8988T (cell line): ENCODE measurements at regions not wholly inside any gene's neighbourhood (a gene's known extent, or its start where the extent isn't known, plus 50 kb on each side); places are given as distances from the start of the nearest gene placed in this dataset.

Experiments
- DNase-seq: peaks from one replicate; pipeline ENCODE4 v3.0.0; 2011

- DNase-seq, result no peak
Observed at GRCh38 chr20:51265361-51265760, 242.5 kb upstream of the KCNG1 start.

GRCh38 chr20:51262240-51262639 lies 239.3 kb upstream of the KCNG1 start:
- no peak for DNase-seq

- no peak for DNase-seq
Observed at GRCh38 chr20:51259455-51259854, 236.5 kb upstream of the KCNG1 start.

- no peak for DNase-seq
Observed at GRCh38 chr20:51258582-51259165, 235.8 kb upstream of the KCNG1 start.

- no peak for DNase-seq
Observed at GRCh38 chr20:51255417-51255816, 232.5 kb upstream of the KCNG1 start.

GRCh38 chr20:51253280-51253679 lies 230.4 kb upstream of the KCNG1 start:
- no peak for DNase-seq

GRCh38 chr20:51249781-51250180 lies 226.9 kb upstream of the KCNG1 start:
- no peak for DNase-seq

GRCh38 chr20:51249215-51249614 lies 226.3 kb upstream of the KCNG1 start:
- DNase-seq, result no peak

- no peak for DNase-seq
Observed at GRCh38 chr20:51244466-51244865, 221.6 kb upstream of the KCNG1 start.

GRCh38 chr20:51238675-51239305 lies 215.9 kb upstream of the KCNG1 start:
- DNase-seq, result no peak

GRCh38 chr20:51237791-51238190 lies 214.9 kb upstream of the KCNG1 start:
- DNase-seq, result no peak

- no peak for DNase-seq
Observed at GRCh38 chr20:51237278-51237677, 214.4 kb upstream of the KCNG1 start.

- no peak for DNase-seq
Observed at GRCh38 chr20:51236421-51236820, 213.5 kb upstream of the KCNG1 start.

GRCh38 chr20:51233345-51233744 lies 210.4 kb upstream of the KCNG1 start:
- no peak for DNase-seq

GRCh38 chr20:51230727-51231126 lies 207.8 kb upstream of the KCNG1 start:
- no peak for DNase-seq

GRCh38 chr20:51228763-51229162 lies 205.9 kb upstream of the KCNG1 start:
- no peak for DNase-seq

- no peak for DNase-seq
Observed at GRCh38 chr20:51227744-51228143, 204.8 kb upstream of the KCNG1 start.

- no peak for DNase-seq
Observed at GRCh38 chr20:51223183-51223720, 200.3 kb upstream of the KCNG1 start.

- DNase-seq, result no peak
Observed at GRCh38 chr20:51221791-51222408, 199.0 kb upstream of the KCNG1 start.

GRCh38 chr20:51221103-51221502 lies 198.2 kb upstream of the KCNG1 start:
- no peak for DNase-seq

GRCh38 chr20:51220293-51220706 lies 197.4 kb upstream of the KCNG1 start:
- peak; percentile 47 for DNase-seq

GRCh38 chr20:51219544-51219943 lies 196.6 kb upstream of the KCNG1 start:
- DNase-seq, result no peak

GRCh38 chr20:51218603-51219002 lies 195.7 kb upstream of the KCNG1 start:
- no peak for DNase-seq

- DNase-seq, result no peak
Observed at GRCh38 chr20:51217347-51218045, 194.6 kb upstream of the KCNG1 start.
